Colonic mucosa (tissue), 4 donors: ENCODE measurements at regions not wholly inside any gene's neighbourhood (a gene's known extent, or its start where the extent isn't known, plus 50 kb on each side); places are given as distances from the start of the nearest gene placed in this dataset.

Experiments
- DNase-seq: peaks from one replicate; pipeline ENCODE4 v3.0.0-alpha.2; 2020
- H3K27ac ChIP-seq: fragments of 200-600 bp; one replicate; pipeline ENCODE4 v1.8.0; 2021
- H3K27me3 ChIP-seq: fragments of 200-600 bp; one replicate; pipeline ENCODE4 v1.8.0; 2021
- H3K36me3 ChIP-seq: fragments of 200-600 bp; one replicate; pipeline ENCODE4 v1.8.0; 2021
- H3K4me1 ChIP-seq: fragments of 200-600 bp; one replicate; pipeline ENCODE4 v1.8.0; 2021; ENCODE audit warnings: mild to moderate bottlenecking
- H3K4me3 ChIP-seq: fragments of 200-600 bp; one replicate; pipeline ENCODE4 v1.8.0; 2021
- H3K9ac ChIP-seq, 2 donors: one replicate each; pipeline ENCODE4 v1.7.0; 2013; ENCODE audit warnings: control low read depth in 2 of 2, low read depth in 2 of 2, low read length in 2 of 2
- H3K9me3 ChIP-seq: fragments of 200-600 bp; one replicate; pipeline ENCODE4 v1.8.0; 2021
- intact Hi-C: fragments of 100-400 bp; cut with DNase I; formaldehyde crosslinking; loops from one replicate; pipeline ENCODE4 v1.14.1; 2022
- TF ChIP-seq, protein P1 (sequence below): fragments of 200-600 bp; IDR thresholded peaks from one replicate; pipeline ENCODE4 v1.8.0; 2022; ENCODE audit warnings: antibody characterized with exemption, mild to moderate bottlenecking
- donor health status: healthy.
- donor health status: DM: no; HTN: no; CAD: no.
- donor health status: DM: no; HTN: no; CAD: no.

DNA sequence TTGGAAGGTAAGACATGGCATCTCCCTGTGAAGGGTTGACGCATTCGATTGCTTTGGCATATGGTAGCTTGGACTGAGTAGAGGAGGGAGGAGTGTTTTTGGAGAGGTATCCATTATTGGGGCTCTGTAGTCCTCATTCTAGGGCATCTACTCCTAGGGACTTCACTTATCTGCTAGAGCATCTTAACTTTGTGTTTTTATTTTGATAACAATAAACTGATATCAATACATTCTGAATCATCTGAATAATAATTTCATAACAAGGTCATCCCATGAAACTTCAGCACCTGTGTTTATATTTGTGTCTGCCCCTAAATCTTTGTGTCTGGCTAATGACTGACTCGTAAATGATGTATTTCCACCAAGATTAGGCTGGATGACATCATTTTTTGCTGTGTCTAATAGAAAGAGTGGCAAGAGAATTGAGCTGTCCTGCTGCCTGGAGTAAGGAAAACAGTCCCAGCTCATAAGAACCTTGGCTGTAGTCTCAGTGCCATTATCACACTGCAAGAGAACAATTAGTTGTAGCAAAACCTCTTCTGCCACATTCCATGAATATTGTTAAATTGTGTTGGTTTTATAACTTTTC lies 288.5 kb downstream of the PRL start:
- Histone ChIP-seq H3K9ac (no peak overlapping the region), H3K27me3 (no peaks in the 10 kb centered on the region), H3K27ac (no peak overlapping the region), H3K4me1 (no peaks in the 10 kb centered on the region), H3K36me3 (no peaks in the 10 kb centered on the region), H3K9me3 (no peaks in the 10 kb centered on the region), H3K4me3 (no peak overlapping the region)
- intact Hi-C loops: no loop called here
- DNase-seq: no peak
- TF ChIP-seq, protein P1, sequence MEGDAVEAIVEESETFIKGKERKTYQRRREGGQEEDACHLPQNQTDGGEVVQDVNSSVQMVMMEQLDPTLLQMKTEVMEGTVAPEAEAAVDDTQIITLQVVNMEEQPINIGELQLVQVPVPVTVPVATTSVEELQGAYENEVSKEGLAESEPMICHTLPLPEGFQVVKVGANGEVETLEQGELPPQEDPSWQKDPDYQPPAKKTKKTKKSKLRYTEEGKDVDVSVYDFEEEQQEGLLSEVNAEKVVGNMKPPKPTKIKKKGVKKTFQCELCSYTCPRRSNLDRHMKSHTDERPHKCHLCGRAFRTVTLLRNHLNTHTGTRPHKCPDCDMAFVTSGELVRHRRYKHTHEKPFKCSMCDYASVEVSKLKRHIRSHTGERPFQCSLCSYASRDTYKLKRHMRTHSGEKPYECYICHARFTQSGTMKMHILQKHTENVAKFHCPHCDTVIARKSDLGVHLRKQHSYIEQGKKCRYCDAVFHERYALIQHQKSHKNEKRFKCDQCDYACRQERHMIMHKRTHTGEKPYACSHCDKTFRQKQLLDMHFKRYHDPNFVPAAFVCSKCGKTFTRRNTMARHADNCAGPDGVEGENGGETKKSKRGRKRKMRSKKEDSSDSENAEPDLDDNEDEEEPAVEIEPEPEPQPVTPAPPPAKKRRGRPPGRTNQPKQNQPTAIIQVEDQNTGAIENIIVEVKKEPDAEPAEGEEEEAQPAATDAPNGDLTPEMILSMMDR: no peak

DNA sequence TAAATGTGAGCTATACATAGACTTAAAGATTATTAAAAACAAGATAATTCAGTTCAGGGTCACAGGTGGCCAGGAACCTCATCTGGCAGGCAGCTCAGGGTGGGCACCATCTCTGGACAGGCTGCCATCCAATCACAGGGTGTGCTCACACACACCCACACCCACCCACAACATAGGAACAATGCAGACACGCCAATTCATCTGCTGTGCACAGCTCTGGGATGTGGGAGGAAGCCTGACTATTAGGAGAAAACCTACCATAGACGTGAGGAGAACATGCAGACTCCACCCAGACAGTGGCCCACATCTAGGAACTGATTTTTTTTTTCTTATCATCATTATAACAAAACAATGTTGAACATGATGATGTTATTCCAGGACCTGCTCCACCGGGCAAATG lies 286.7 kb downstream of the PRL start:
- no peaks in the 10 kb centered on the region for H3K27me3 ChIP-seq
- H3K4me3 ChIP-seq: no peak overlapping the region
- intact Hi-C loops: no loop called here
- DNase-seq: no peak
- H3K4me1 ChIP-seq: no peaks in the 10 kb centered on the region
- H3K9ac ChIP-seq: no peak overlapping the region
- H3K36me3 ChIP-seq: no peaks in the 10 kb centered on the region
- no peaks in the 10 kb centered on the region for H3K9me3 ChIP-seq
- TF ChIP-seq, protein P1: no peak
- H3K27ac ChIP-seq: no peak overlapping the region

DNA sequence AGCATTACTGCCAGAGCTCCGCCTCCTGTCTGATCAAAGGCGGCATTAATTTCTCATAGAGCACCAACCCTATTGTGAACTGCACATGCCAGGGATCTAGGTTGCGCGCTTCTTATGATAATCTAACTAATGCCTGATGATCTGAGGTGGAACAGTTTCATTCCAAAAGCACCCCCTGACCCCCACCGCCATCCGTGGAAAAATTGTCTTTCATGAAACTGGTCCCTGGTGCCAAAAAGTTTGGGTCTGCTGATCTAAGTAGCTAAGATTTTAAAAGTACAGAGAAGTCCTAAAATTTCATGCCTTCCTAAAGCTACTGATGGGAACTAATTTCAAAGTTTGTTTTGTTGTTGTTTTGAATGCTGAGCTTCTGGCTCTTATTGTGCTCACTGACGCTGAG lies 281.6 kb downstream of the PRL start:
- Histone ChIP-seq H3K9me3 (no peaks in the 10 kb centered on the region), H3K36me3 (no peaks in the 10 kb centered on the region), H3K27me3 (no peaks in the 10 kb centered on the region), H3K9ac (no peak overlapping the region), H3K4me3 (no peak overlapping the region), H3K27ac (no peak overlapping the region), H3K4me1 (no peaks in the 10 kb centered on the region)
- TF ChIP-seq, protein P1: no peak
- intact Hi-C loops: no loop called here
- DNase-seq: no peak

DNA sequence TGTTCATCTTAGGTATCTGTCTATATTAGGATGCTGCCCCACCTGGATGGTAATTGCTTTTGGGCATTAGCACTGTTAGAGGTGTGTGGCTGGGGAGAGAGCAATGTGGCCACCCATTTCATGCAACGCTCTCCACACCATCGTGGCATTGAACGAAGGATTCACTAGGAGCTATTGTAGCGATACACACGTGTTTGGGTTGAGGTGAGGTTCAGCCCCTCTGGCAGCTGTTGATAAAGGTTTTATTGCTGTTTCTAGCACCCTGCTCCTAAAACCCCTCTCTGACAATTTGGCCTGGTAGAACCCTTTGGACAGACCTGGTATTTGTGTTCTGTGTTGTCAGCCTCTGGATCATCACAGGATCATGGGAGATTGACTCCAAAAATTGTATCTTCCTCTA lies 280.9 kb downstream of the PRL start:
- intact Hi-C loops: no loop called here

DNA sequence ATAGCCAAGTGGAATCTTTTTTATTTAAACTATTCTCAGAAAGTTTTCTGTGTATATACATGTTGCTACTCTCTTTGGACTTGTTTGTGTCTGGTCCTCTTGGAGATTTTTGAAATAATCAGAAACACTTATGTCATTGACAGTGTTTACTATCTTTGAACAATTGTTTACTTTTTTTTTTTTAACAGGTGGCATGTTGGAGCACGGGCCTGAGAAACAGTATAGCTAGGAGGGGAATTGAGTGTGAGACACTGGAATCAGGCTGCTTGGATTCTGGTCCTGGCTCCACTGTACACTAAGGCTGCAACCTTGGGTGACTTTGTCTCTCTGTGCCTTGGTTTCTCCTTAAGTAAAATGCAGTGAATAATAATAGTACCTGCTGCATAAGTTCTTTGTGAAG lies 279.6 kb downstream of the PRL start:
- Histone ChIP-seq H3K36me3 (no peaks in the 10 kb centered on the region), H3K9me3 (no peaks in the 10 kb centered on the region), H3K4me3 (no peak overlapping the region), H3K4me1 (no peaks in the 10 kb centered on the region), H3K9ac (no peak overlapping the region), H3K27me3 (no peaks in the 10 kb centered on the region), H3K27ac (no peak overlapping the region)
- TF ChIP-seq, protein P1: no peak
- DNase-seq: no peak
- intact Hi-C loops: no loop called here

More for the DNA sequence above, 280.9 kb downstream of the PRL start:
- Histone ChIP-seq H3K36me3 (no peaks in the 10 kb centered on the region), H3K9me3 (no peaks in the 10 kb centered on the region), H3K27ac (no peak overlapping the region), H3K4me1 (no peaks in the 10 kb centered on the region), H3K27me3 (no peaks in the 10 kb centered on the region), H3K9ac (no peak overlapping the region), H3K4me3 (no peak overlapping the region)
- DNase-seq: no peak
- TF ChIP-seq, protein P1: no peak
